SH-SY5Y (cell line): ENCODE measurements at regions not wholly inside any gene's neighbourhood (a gene's known extent, or its start where the extent isn't known, plus 50 kb on each side); places are given as distances from the start of the nearest gene placed in this dataset.

Experiments
- GATA2 ChIP-seq: IDR thresholded peaks from 2 replicates; pipeline ENCODE4 v1.6.1; 2011; ENCODE audit warnings: mild to moderate bottlenecking, low read depth, low read length
- GATA3 ChIP-seq: IDR thresholded peaks from 2 replicates; pipeline ENCODE4 v1.6.1; 2011; ENCODE audit warnings: low read depth, mild to moderate bottlenecking, low read length, moderate library complexity

- TF ChIP-seq GATA3 (no peak), GATA2 (no peak)
Observed at GRCh38 chr2:16425462-16426336, 239.9 kb downstream of the CYRIA start.
